ENCODE measurements at regions not wholly inside any gene's neighbourhood (a gene's known extent, or its start where the extent isn't known, plus 50 kb on each side); places are given as distances from the start of the nearest gene placed in this dataset.

DNA sequence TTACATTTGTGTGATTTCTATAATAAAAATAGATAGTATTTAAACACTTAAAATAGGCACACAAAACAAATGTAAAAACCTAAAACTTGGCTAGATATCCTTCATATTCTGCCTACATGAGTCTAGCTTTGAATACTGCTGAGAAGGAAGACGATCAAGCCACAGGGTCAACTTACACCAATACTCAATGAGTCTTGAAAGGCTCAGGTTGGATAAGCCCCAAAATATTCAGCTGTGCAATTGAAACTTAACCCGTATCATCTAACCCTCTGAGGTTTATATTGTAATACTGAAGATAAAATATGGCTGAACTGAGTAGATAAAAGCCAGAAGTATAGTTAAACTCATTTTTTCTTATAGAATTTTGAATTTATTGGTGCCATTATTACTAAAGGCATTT, 313.0 kb upstream of the NRXN1 start:
- TF ChIP-seq CTCF (conservative IDR thresholded peaks at IDR 0.05) (no peak), EZH2 (IDR thresholded peaks at IDR 0.05; ENCODE audit: low read depth) (no peak)

Data from PC-9 (cell line).